HG03442 (cell line): ENCODE measurements at regions not wholly inside any gene's neighbourhood (a gene's known extent, or its start where the extent isn't known, plus 50 kb on each side); places are given as distances from the start of the nearest gene placed in this dataset.
"Not testable (repeated sequence)": the region's sequence is repeated elsewhere in the genome, so short reads cannot be mapped to it uniquely, and the experiment has no call there.

Experiments used
- ATAC-seq: cut with Tn5 transposase; IDR thresholded peaks from one replicate; pipeline ENCODE4 v1.9.1; 2021; ENCODE audit warnings: mild to moderate bottlenecking, moderate library complexity; ENCODE audit not compliant: unreplicated experiment

DNA sequence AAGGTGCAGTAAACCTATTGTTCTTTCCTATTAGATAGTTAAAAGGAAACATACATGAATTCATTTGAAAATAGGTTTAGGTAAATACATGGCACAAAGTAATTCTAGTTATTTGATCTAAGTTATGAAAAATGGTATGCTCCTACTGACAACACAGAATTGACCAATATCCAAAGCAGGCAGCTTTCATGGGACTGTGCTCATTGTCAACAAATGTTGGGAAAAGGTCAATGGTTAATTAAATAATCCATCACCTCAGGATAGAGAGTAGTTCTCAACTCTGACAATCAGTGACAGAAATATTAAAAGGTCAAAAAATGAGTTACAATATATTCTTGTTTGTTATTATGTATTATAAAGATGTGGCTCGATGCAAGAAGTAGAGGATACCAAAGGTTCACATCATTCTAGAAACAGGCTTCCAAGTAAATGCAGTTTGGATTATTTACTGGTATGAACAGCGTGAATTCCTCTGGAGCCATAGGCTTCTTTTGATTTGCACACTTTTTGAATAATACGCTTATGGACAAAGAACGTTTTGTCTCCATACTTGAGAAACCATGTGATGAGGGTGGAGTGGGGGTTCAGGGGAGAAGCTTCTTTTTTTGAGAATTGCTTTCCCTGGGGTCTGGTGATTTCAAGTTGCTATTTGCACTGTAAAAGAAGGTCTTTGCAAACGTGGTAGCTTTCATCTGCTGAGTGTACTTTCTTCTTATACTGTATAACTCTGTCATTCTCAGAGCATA, 422.0 kb upstream of the ZEB2 start:
- ATAC-seq, result no peak

DNA sequence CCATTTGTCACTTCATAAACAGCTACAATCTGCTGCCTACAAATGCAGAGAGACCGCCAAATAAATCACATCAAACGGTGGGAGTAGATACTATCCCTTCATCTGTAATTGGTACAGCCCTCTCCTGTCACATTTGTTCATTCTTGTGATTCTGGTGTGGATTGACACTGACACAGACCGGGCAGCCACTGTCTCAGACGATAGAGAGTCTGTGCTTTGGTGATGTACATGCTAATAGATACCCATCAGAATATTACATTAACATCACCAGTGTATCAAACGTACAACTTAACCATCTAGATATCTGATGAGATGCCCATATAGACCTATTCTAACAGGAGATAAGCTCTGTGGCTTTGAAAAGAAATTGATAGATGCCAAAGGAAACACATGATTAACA, 419.7 kb upstream of the ZEB2 start:
- ATAC-seq, result no peak

DNA sequence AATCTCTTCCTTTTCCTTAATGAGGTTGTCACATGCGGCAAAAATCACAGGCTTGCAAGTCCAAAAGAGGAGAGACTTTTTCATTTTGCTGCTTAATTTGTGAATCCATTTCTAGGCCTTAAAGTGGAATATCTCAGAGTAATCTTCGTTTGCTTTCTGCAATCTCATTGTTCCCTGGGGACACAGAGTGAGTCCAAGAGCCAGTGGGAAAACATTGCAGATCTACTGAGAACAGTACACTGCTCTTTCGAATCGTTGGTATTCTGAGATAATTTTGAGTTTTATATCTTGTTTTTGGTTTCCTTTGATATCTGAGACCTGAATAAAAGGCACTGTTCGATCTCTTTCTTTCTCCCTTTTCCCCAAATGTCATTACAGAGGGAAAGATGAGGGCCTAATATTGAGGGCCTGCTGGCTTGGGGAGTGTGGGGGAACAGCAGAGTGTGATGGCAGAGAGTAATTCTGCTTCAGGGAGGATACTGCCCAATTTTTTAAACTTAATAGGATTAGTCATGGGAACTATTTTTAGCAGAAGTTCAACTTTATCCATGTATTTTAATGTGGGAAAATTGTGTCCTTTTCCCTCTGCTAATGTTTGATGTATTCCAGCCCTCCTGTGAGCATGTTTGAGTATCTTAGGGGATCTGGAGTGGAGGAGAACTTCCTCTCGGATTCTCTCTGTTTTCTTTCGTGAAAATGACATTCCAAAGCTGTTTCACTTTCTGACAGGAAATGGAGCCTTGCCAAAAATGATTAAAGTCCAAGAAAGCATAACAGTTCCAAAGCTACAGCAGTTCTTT, 418.2 kb upstream of the ZEB2 start:
- ATAC-seq, result no peak

DNA sequence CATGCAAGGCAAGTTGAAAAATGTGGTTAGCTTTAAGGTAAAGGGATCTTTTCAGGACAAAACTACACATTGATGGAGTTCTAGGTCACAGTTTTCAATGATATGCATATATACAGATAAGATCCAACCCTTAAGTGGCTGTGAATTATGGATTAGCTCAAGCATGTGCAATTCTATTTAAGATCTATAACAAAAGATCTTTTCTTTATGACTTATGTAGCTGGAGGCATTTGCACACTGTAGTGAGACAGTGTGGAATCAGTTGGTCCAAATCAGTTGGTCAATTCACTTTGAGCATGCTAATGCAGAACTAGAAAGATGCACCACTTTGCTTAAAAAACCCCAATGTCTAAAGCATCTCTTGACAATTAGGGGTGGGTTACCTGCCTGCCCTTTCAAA, 417.1 kb upstream of the ZEB2 start:
- ATAC-seq, result no peak

DNA sequence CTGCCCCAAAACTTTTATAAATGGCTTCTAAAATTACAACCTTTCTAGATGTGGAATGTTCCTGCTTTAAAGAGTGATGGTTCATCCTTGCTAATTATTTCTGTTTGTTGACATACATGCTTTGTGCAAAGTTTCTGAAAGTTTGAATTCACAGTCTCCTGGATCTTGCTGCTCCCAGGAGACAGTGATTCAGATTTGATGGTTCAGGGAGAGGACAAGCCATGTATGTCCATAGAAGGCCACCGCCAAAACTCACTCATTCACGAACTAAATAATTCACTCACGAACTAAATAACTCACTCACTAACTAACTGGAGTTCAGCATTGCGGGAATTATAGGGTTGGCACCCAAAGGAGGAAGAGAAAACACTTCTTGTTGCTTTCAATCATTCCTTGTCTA, 416.5 kb upstream of the ZEB2 start:
- ATAC-seq, result no peak

DNA sequence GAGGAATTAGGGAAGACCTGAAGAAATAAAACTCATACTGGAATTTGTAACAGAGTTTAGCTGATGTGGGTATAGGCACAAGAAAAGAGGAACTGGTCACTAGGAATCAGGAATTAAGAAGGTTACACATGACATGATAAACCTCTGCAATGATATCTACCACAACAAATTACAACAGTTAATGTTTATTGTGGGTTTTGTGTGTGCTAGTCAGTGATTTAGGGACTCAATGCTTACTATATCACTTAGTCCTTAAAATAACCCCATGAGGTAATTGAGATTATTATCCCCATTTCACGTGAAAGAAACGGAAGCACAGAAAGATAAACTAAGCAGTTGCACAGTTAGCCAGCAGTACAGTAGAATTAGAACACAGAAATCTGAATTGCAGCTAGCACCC, 415.8 kb upstream of the ZEB2 start:
- no peak for ATAC-seq

DNA sequence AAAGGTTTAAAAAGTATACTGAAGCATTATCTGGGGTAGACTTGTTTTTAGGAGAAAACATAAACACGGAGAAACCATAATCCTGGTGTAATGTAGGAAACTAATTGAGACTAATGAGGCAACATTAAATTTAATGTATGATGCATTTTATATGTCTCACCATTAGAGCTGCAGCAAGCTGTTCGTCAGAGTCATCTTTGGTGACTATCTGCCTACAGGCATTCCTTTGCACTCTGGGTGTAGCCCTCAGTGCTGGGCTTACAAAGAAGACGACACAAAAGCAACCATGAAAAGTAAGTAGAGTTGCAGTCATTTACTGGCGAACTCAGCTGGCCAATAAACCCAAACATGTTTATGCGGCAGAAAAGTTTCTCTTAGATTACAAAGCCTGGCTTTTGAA, 415.3 kb upstream of the ZEB2 start:
- no peak for ATAC-seq

DNA sequence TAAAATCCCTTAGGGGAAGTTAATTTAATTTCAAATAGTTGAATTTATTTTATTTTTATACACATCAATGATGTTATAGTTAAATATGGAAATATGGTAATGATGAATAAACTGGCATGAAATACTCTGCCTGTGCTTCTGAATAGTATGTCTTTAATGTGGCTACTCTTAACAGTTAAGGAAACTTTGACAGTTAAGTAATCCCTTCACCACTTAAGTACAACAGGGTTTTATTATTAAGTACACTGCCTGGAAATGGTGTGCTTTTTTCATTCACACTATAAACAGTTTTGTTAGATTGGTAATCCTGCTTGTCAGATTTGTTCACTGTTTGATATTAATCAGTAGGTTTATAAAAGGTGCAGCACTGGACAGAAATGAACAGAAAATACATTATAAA, 412.0 kb upstream of the ZEB2 start:
- ATAC-seq, result no peak

DNA sequence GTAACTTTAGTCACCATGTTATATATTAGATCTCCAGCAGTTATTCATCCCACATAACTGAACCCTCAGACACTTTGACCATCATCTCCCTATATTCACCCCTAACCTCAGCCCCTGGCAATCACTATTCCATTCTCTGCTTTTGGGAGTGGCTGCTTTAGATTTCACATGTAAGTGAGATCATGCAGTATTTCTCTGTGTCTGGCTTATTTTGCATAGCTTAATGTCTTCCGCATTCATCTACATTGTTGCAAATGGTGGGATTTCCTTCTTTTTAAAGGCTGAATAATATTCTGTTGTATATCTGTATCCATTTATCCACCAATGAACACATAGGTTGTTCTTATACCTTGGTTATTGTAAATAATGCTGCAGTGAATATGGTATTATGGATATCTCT, 411.6 kb upstream of the ZEB2 start:
- ATAC-seq, result no peak

DNA sequence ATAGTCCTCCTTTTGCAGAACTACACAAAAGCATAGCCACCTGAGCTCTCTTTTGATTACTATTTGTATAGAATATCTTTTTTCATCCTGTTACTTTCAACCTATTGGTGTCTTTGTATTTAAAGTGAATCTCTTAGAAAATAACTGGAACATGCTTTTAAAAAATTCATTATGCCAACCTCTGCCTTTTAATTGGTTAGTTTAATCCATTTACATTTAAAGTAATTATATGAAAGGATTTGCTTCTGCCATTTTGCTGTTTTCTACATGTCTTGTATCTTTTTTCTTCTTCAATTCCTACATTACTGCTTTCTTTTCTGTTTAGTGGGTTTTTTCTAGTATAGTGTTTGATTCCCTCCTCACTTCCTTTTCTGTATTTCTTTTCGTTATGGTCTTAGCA, 407.5 kb upstream of the ZEB2 start:
- no peak for ATAC-seq

DNA sequence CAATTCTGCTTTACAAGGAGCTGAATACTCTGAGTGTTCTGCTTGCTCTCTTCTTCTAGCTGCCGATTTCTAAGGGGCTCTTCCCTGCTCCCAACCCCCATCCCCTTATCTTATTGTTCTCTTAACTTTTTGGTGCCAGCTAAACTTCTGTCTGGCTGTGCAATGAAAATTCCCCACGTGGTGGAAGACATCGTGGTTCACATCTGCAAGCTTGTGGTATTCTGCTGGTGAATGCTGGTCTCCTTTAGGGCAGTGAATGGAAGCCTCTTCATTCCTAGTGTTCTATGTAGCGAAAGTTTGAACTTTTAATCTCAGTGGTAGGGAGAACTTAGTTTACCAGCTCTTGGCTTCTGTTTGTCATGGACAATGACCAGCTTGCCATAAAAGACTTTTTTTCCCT, 406.0 kb upstream of the ZEB2 start:
- no peak for ATAC-seq

DNA sequence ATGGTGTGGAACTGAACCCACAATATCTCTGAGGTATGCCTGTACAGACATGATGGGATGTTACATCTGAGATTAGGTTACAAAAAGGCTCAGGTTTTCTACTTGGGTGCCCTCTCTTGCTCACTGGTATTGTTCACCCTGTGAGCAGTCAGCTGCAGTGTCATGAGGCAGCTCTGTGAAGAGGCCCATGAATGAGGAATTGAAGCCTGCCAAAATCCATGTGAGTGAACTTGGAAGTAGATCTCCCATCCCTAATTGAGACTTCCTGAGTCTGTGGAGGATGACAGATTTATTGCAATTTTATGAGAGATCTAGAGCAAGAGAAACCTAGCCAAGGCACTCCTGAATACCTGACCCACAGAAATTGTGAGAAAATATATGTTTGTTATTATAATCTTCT, 404.9 kb upstream of the ZEB2 start:
- no peak for ATAC-seq

DNA sequence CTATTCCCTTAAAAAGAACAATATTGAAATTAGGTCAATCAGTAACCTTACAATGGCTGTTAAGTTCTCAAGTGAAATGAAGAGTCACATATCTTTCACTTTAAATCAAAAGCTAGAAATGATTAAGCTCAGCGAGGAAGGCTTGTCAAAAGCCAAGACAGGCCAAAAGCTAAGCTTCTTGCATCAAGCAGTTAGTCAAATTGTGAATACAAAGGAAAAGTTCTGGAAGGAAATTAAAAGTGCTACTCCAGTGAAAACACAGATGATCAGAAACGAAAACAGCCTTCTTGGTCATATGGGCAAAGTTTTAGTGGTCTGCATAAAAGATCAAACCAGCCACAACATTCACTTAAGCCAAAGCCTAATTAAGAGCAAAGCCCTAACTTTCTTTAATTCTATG, 402.6 kb upstream of the ZEB2 start:
- ATAC-seq, result no peak

DNA sequence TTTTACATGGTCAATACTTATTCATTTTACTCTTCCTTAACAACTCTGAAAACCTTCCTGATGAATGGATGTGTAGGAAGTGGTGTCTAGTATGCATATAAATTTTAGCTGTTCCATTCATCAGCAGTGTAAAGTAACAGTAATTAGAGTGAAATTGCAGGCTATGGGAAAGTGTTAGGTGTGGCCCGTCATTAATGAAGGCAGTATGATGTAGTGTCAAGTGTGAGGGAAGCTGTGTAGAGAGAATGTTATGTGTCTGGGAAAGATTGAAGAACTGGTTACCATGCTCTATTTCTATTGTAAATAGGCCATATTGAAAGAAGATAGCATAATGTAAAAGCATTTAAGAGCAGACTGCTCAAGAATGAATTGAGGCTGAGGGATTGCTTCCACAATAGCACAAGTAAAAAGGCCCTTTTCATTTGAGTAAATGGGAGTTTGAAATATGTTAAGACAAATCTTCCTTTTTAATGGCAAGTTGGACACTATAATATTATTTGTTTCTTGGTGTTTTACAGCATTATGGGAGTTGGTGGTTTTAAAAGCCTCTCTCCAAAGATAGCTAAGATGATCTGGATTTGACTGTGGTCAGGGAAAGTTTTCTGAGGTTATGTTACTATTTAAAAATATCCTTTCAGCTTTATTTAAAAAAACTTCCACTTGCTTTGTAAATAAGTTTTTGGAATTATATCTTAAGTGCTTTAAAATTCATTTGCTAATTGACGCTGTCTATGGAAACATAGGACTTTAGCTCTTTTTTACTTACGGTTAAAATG, 401.0 kb upstream of the ZEB2 start:
- ATAC-seq, result no peak

DNA sequence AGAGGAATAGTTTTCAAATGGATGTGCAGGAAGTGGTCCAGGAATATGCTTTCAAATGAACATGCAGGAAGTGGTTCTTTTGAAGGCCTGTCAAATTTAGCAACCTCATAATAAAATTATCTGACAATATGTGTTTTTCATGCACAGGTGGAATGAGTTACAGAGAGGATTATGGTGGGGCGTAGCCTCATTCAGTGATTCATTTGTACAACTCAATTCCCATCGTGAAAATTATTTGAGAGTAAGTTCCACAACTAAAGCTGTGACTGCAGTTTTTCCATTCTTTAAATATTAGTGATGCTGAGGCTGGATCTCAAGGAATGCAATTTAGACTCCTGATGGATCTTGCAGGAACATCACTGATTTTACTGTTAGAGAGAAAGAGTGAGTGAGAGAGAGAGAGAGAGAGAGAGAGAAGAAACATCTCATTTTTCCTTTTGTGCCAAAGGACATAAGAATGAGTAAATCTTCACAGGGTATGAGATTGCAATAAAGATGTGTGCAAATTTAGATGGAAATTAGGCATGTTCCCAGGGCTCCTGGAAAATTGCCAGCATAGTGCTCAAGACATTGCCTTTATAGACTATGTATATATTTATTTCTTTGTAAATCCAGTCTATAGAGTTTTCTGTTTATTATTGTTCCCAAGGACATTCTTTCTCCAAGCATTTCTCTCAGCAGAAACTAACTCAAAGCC, 394.9 kb upstream of the ZEB2 start:
- ATAC-seq, result no peak

DNA sequence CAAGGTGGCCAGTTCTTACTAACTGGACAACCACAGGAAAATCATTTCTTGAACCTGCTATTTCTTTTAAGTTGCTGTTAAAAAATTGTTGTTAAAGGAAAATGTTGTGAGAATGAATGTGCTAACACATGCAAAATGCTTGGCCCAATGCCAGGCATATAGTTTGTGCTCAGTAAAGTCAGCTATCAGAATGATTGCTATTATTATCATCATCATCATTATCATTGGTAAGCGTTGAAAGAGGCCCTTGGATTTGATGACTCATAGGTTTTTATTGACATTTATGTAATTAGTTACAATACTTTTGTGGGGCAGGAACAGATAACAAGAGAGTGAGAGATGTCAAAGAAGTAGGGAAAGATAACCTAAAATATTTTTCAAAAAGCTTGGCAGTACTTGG, 394.2 kb upstream of the ZEB2 start:
- ATAC-seq, result no peak

DNA sequence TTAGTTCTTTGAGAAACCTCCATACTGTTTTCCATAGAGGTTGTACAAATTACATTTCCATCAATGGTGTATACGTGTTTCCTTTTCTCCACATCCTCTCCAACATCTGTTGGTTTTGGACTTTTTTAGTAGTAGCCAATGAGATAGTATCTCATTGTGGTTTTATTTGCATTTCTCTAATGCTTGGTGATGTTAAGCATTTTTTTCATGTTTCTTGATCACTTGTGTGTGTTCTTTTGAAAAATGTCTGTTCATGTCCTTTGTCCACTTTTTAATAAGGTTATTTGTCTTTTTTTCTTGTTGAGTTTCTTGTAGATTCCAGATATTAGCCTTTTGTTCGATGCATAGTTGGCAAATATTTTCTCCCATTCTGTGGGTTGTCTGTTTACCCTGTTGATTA, 392.3 kb upstream of the ZEB2 start:
- ATAC-seq, result no peak

DNA sequence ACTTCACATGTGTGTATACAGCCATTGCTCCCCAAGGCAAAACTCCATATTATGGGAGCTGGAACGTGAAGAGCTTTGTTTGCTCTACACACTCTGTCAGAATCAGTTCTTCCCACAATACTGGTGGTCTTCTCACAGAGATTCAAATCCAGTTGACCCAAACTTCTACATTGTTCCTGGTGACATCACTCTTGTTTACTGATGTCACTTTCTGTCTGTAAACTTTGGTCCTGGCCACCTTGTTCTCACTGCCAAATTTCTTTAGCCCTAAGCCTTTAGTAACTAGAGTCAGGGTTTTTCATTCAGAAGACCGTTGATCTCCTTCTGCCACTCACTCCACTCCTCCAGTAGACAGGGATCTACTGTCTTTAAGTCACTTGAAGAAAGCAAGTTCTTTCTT, 386.0 kb upstream of the ZEB2 start:
- no peak for ATAC-seq

DNA sequence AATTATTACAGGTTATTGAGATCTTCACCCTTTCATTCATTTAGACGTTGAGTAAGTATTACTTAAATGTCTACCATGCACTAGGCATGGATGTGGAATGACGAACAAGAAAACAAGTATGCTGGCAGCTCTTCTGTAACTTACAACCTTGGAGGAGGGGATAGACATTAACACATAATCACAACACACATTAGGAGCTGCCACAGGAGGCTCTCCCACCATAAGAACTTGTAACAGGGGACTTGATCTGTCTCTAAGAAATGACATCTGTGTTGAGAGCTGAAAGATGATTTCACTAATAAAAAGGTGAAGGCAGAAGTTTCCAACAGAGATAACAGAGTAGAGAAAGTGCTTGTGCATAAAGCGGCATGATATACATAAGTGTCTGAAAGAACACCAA, 384.7 kb upstream of the ZEB2 start:
- ATAC-seq, result no peak

DNA sequence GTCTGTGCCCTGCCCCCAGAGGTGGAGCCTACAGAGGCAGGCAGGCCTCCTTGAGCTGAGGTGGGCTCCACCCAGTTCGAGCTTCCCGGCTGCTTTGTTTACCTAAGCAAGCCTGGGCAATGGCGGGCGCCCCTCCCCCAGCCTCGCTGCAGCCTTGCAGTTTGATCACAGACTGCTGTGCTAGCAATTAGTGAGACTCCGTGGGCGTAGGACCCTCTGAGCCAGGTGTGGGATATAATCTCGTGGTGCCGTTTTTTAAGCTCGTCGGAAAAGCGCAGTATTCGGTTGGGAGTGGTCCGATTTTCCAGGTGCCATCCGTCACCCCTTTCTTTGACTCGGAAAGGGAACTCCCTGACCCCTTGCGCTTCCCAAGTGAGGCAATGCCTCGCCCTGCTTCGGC, 383.1 kb upstream of the ZEB2 start:
- not testable (repeated sequence) for ATAC-seq

DNA sequence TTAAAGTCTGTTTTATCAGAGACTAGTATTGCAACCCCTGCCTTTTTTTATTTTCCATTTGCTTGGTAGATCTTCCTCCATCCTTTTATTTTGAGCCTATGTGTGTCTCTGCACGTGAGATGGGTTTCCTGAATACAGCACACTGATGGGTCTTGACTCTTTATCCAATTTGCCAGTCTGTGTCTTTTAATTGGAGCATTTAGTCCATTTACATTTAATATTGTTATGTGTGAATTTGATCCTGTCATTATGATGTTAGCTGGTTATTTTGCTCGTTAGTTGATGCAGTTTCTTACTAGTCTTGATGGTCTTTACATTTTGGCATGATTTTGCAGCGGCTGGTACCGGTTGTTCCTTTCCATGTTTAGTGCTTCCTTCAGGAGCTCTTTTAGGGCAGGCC, 381.5 kb upstream of the ZEB2 start:
- ATAC-seq, result not testable (repeated sequence)
